BJ (cell line): ENCODE measurements at regions not wholly inside any gene's neighbourhood (a gene's known extent, or its start where the extent isn't known, plus 50 kb on each side); places are given as distances from the start of the nearest gene placed in this dataset.

Experiments
- CTCF ChIA-PET: fragments of 350-600 bp; formaldehyde crosslinking; extraction: SDS; loops from one replicate; lab custom pipeline; 2021; ENCODE audit warnings: antibody characterized with exemption, inconsistent platforms; lab: Yijun Ruan, JAX
- POLR2A ChIA-PET: fragments of 300-600 bp; sonication (Branson Sonifier 250); formaldehyde crosslinking; extraction: SDS; loops from one replicate; lab custom pipeline; 2021; ENCODE audit warnings: antibody characterized with exemption; lab: Charles Lee
- DNase-seq: peaks from one replicate; pipeline ENCODE4 v3.0.0-alpha.2; 2011; ENCODE audit warnings: low read depth
- H3K27me3 ChIP-seq: 2 replicates; pipeline ENCODE4 v1.6.0; 2011; ENCODE audit warnings: low read length; ENCODE audit not compliant: control insufficient read depth, insufficient read depth
- H3K36me3 ChIP-seq: 2 replicates; pipeline ENCODE4 v1.5.1; 2011; ENCODE audit warnings: low read length; ENCODE audit not compliant: control insufficient read depth, insufficient read depth
- H3K4me3 ChIP-seq: 2 replicates; pipeline ENCODE4 v1.5.1; 2011; ENCODE audit warnings: low read depth, mild to moderate bottlenecking, control low read depth, low read length
- CTCF ChIP-seq: IDR thresholded peaks from 2 replicates; pipeline ENCODE4 v1.5.1; 2011; ENCODE audit warnings: low read depth, mild to moderate bottlenecking, control low read depth, inconsistent platforms, low read length, moderate library complexity; ENCODE audit not compliant: insufficient read depth

GRCh38 chr9:94176608-94177007, 82.5 kb upstream of the ZNF169 start:
- Histone ChIP-seq H3K4me3 (no peak overlapping the region), H3K36me3 (peaks cover 4% of the 10 kb centered on the region), H3K27me3 (no peaks in the 10 kb centered on the region)
- no peak for DNase-seq
- ChIA-PET CTCF (interaction anchor here (1.6 kb wide), 1 partner anchor 37 kb away, joined by 5 read pairs; no protein-coding TSS in a partner anchor), POLR2A (no interaction called here)
- TF ChIP-seq CTCF: no peak

GRCh38 chr9:94178927-94179326, 80.2 kb upstream of the ZNF169 start:
- no peak overlapping the region for H3K4me3 ChIP-seq
- CTCF ChIA-PET: interaction anchor here (0.9 kb wide), 1 partner anchor 10 kb away, joined by 3 read pairs; no protein-coding TSS in a partner anchor
- DNase-seq: no peak
- POLR2A ChIA-PET: interaction anchor here (0.6 kb wide), 1 partner anchor 13 kb away, joined by 5 read pairs; no protein-coding TSS in a partner anchor
- peaks cover 6% of the 10 kb centered on the region for H3K36me3 ChIP-seq
- no peaks in the 10 kb centered on the region for H3K27me3 ChIP-seq
- no peak for TF ChIP-seq CTCF

- no peak for TF ChIP-seq CTCF
- CTCF ChIA-PET: interaction anchor here (0.9 to 2.9 kb wide), 4 partner anchors 8 to 117 kb away, joined by 4 to 8 read pairs (median 4); no protein-coding TSS in a partner anchor
- no peak overlapping the region for H3K4me3 ChIP-seq
- H3K36me3 ChIP-seq: peaks cover 5% of the 10 kb centered on the region
- POLR2A ChIA-PET: interaction anchor here (0.5 kb wide), 1 partner anchor 34 kb away, joined by 3 read pairs; no protein-coding TSS in a partner anchor
- H3K27me3 ChIP-seq: no peaks in the 10 kb centered on the region
- DNase-seq: no peak
These were observed 77.5 kb upstream of the ZNF169 start for GRCh38 chr9:94181408-94182181.

GRCh38 chr9:94182532-94182931, 76.6 kb upstream of the ZNF169 start:
- no peaks in the 10 kb centered on the region for H3K27me3 ChIP-seq
- no peak for TF ChIP-seq CTCF
- peaks cover 2% of the 10 kb centered on the region for H3K36me3 ChIP-seq
- POLR2A ChIA-PET: no interaction called here
- CTCF ChIA-PET: interaction anchor here (1.6 to 2.9 kb wide), 3 partner anchors 31 to 118 kb away, joined by 4 to 8 read pairs (median 5); no protein-coding TSS in a partner anchor
- H3K4me3 ChIP-seq: no peak overlapping the region
- no peak for DNase-seq

- POLR2A ChIA-PET: no interaction called here
- CTCF ChIA-PET: interaction anchor here (2.9 kb wide), 1 partner anchor 30 kb away, joined by 8 read pairs; no protein-coding TSS in a partner anchor
These were observed 75.7 kb upstream of the ZNF169 start for GRCh38 chr9:94183240-94183999.

More at GRCh38 chr9:94183240-94183999, 75.7 kb upstream of the ZNF169 start:
- H3K27me3 ChIP-seq: no peaks in the 10 kb centered on the region
- peaks cover 2% of the 10 kb centered on the region for H3K36me3 ChIP-seq
- no peak overlapping the region for H3K4me3 ChIP-seq
- no peak for TF ChIP-seq CTCF
- no peak for DNase-seq
